GM12878 (cell line): ENCODE measurements at regions not wholly inside any gene's neighbourhood (a gene's known extent, or its start where the extent isn't known, plus 50 kb on each side); places are given as distances from the start of the nearest gene placed in this dataset.

ENCODE experiments used
- ATF7 ChIP-seq: fragments of 450-650 bp; IDR thresholded peaks from 2 replicates; pipeline ENCODE4 v1.6.1; 2016; ENCODE audit warnings: low read depth, mild to moderate bottlenecking
- NFYA ChIP-seq: IDR thresholded peaks from 2 replicates; pipeline ENCODE4 v1.6.1; 2011; ENCODE audit warnings: low read depth, mild to moderate bottlenecking, low read length, improper control_type of control experiment, borderline replicate concordance
- NR2C2 ChIP-seq: IDR thresholded peaks from 2 replicates; pipeline ENCODE4 v1.6.1; 2011; ENCODE audit warnings: borderline replicate concordance, low read depth; ENCODE audit not compliant: control insufficient read depth, insufficient read length
- PAX8 ChIP-seq: fragments of 450-650 bp; IDR thresholded peaks from 2 replicates; pipeline ENCODE4 v1.6.1; 2017; ENCODE audit warnings: mild to moderate bottlenecking, moderate library complexity
- POLR2AphosphoS2 ChIP-seq: IDR thresholded peaks from 2 replicates; pipeline ENCODE4 v1.6.1; 2011; ENCODE audit warnings: low read depth, mild to moderate bottlenecking, low read length, improper control_type of control experiment, moderate library complexity
- POLR2AphosphoS5 ChIP-seq: IDR thresholded peaks from 2 replicates; pipeline ENCODE4 v1.6.1; 2011; ENCODE audit warnings: mild to moderate bottlenecking, low read length, inconsistent platforms
- RAD21 ChIP-seq: IDR thresholded peaks from 2 replicates; pipeline ENCODE4 v1.6.1; 2011; ENCODE audit warnings: mild to moderate bottlenecking, low read depth, low read length, moderate library complexity; ENCODE audit not compliant: insufficient read depth
- STAT1 ChIP-seq: fragments of 450-650 bp; conservative IDR thresholded peaks from 2 replicates; pipeline ENCODE4 v1.6.1; 2014; ENCODE audit warnings: antibody characterized with exemption, mild to moderate bottlenecking
- TCF12 ChIP-seq: IDR thresholded peaks from 2 replicates; pipeline ENCODE4 v1.6.1; 2011; ENCODE audit warnings: low read depth, mild to moderate bottlenecking, low read length
- YBX1 ChIP-seq: fragments of 450-650 bp; IDR thresholded peaks from 2 replicates; pipeline ENCODE4 v1.6.1; 2016; ENCODE audit warnings: antibody characterized with exemption
- ZNF217 ChIP-seq: fragments of 450-650 bp; IDR thresholded peaks from 2 replicates; pipeline ENCODE4 v1.6.1; 2017; ENCODE audit warnings: antibody characterized with exemption, mild to moderate bottlenecking
- ZNF622 ChIP-seq: fragments of 450-650 bp; IDR thresholded peaks from 2 replicates; pipeline ENCODE4 v1.6.1; 2017; ENCODE audit warnings: mild to moderate bottlenecking, inconsistent platforms
- TF ChIP-seq, protein P1 (sequence below): fragments of 450-650 bp; formaldehyde crosslinking; IDR thresholded peaks from 2 replicates; pipeline ENCODE4 v1.4.0; 2022; ENCODE audit warnings: mild to moderate bottlenecking, moderate library complexity
- TF ChIP-seq, protein P2 (sequence below): IDR thresholded peaks from 2 replicates; pipeline ENCODE4 v1.6.1; 2012; ENCODE audit warnings: low read depth, low read length, improper control_type of control experiment
- TF ChIP-seq, protein P3 (sequence below): fragments of 450-650 bp; IDR thresholded peaks from 2 replicates; pipeline ENCODE4 v1.6.1; 2017; ENCODE audit warnings: mild to moderate bottlenecking, moderate library complexity

DNA sequence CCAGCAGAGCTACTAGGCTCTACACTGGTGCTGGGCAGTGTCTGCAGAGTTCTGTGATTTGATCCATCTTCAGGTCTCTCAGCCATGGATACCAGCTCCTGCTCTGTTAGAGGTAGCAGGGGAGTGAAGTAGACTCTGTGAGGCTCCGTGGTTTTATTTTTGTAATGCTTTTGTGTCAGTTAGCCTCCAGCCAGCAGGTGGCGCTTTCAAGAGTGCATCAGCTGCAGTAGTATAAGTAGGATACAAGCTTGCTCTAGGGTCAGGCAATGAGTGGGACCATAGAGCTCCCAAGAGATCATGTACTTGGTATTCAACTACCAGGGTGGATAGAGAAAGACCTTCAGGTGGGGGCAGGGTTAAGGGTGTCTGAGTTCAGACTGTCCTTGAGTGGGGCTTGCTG is 362.5 kb upstream of the TRAM1L1 start (continued):
- TF ChIP-seq POLR2AphosphoS5 (no peak), PAX8 (no peak), ATF7 (no peak), RAD21 (peak; percentile 20; the same call in 1 of the 2 replicates), STAT1 (no peak), NR2C2 (no peak), TCF12 (no peak), POLR2AphosphoS2 (no peak), ZNF622 (no peak), ZNF217 (no peak), YBX1 (no peak), NFYA (no peak)
- TF ChIP-seq, protein P1, sequence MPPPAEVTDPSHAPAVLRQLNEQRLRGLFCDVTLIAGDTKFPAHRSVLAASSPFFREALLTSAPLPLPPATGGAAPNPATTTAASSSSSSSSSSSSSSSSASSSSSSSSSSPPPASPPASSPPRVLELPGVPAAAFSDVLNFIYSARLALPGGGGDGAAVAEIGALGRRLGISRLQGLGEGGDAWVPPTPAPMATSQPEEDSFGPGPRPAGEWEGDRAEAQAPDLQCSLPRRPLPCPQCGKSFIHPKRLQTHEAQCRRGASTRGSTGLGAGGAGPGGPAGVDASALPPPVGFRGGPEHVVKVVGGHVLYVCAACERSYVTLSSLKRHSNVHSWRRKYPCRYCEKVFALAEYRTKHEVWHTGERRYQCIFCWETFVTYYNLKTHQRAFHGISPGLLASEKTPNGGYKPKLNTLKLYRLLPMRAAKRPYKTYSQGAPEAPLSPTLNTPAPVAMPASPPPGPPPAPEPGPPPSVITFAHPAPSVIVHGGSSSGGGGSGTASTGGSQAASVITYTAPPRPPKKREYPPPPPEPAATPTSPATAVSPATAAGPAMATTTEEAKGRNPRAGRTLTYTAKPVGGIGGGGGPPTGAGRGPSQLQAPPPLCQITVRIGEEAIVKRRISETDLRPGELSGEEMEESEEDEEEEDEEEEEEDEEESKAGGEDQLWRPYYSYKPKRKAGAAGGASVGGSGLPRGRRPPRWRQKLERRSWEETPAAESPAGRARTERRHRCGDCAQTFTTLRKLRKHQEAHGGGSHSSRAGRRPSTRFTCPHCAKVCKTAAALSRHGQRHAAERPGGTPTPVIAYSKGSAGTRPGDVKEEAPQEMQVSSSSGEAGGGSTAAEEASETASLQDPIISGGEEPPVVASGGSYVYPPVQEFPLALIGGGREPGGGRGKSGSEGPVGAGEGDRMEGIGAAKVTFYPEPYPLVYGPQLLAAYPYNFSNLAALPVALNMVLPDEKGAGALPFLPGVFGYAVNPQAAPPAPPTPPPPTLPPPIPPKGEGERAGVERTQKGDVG (CRISPR knock-in tag): no peak
- TF ChIP-seq, protein P2, sequence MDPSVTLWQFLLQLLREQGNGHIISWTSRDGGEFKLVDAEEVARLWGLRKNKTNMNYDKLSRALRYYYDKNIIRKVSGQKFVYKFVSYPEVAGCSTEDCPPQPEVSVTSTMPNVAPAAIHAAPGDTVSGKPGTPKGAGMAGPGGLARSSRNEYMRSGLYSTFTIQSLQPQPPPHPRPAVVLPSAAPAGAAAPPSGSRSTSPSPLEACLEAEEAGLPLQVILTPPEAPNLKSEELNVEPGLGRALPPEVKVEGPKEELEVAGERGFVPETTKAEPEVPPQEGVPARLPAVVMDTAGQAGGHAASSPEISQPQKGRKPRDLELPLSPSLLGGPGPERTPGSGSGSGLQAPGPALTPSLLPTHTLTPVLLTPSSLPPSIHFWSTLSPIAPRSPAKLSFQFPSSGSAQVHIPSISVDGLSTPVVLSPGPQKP: no peak
- TF ChIP-seq, protein P3, sequence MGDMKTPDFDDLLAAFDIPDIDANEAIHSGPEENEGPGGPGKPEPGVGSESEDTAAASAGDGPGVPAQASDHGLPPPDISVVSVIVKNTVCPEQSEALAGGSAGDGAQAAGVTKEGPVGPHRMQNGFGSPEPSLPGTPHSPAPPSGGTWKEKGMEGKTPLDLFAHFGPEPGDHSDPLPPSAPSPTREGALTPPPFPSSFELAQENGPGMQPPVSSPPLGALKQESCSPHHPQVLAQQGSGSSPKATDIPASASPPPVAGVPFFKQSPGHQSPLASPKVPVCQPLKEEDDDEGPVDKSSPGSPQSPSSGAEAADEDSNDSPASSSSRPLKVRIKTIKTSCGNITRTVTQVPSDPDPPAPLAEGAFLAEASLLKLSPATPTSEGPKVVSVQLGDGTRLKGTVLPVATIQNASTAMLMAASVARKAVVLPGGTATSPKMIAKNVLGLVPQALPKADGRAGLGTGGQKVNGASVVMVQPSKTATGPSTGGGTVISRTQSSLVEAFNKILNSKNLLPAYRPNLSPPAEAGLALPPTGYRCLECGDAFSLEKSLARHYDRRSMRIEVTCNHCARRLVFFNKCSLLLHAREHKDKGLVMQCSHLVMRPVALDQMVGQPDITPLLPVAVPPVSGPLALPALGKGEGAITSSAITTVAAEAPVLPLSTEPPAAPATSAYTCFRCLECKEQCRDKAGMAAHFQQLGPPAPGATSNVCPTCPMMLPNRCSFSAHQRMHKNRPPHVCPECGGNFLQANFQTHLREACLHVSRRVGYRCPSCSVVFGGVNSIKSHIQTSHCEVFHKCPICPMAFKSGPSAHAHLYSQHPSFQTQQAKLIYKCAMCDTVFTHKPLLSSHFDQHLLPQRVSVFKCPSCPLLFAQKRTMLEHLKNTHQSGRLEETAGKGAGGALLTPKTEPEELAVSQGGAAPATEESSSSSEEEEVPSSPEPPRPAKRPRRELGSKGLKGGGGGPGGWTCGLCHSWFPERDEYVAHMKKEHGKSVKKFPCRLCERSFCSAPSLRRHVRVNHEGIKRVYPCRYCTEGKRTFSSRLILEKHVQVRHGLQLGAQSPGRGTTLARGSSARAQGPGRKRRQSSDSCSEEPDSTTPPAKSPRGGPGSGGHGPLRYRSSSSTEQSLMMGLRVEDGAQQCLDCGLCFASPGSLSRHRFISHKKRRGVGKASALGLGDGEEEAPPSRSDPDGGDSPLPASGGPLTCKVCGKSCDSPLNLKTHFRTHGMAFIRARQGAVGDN: no peak
